ENCODE measurements at regions not wholly inside any gene's neighbourhood (a gene's known extent, or its start where the extent isn't known, plus 50 kb on each side); places are given as distances from the start of the nearest gene placed in this dataset.

DNA sequence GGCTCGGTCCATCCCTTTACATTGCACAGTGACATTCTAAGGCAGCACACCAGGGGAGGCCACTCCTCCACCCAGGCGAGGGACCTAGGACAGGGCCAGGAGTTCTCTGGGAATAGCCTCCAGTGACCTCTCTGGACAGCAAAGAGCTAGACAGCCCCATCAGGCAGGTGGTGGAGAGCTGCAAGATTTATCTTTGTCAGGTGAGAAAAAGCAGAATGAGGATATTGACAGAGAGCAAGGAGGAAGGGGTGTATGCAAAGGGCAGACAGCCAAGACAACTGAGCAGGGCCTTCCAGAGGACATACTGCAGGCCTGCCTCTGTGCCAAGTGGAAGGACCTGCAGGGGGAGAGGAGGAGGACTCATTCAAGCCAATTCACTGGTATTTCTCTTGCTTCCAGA lies 112.4 kb upstream of the MAX start:
- Histone ChIP-seq H3K36me3 (ENCODE audit: control insufficient read depth in 4 of 4, insufficient read depth in 3 of 4, low read depth in 1 of 4, low read length in 3 of 4) (no peaks in the 10 kb centered on the region), H3K4me3 (ENCODE audit: low read depth in 1 of 3, low read length in 3 of 3) (no peak overlapping the region), H3K9me3 (ENCODE audit: control insufficient read depth in 4 of 4, low read length in 3 of 4) (no peaks in the 10 kb centered on the region), H3K27me3 (ENCODE audit: control insufficient read depth in 4 of 4, insufficient read depth in 4 of 4, low read length in 3 of 4) (no peaks in the 10 kb centered on the region), H3K27ac (ENCODE audit: low read depth in 1 of 2, low read length in 2 of 2) (no peak overlapping the region), H3K9ac (ENCODE audit: low read depth in 1 of 2, low read length in 2 of 2) (no peak overlapping the region), H3K4me1 (ENCODE audit: control insufficient read depth in 4 of 4, insufficient read depth in 4 of 4, low read length in 3 of 4) (no peaks in the 10 kb centered on the region)
- DNase-seq (ENCODE audit: low spot score): no peak
- TF ChIP-seq, protein P1, sequence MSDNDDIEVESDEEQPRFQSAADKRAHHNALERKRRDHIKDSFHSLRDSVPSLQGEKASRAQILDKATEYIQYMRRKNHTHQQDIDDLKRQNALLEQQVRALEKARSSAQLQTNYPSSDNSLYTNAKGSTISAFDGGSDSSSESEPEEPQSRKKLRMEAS (IDR thresholded peaks at IDR 0.05): no peak
- TF ChIP-seq, protein P2, sequence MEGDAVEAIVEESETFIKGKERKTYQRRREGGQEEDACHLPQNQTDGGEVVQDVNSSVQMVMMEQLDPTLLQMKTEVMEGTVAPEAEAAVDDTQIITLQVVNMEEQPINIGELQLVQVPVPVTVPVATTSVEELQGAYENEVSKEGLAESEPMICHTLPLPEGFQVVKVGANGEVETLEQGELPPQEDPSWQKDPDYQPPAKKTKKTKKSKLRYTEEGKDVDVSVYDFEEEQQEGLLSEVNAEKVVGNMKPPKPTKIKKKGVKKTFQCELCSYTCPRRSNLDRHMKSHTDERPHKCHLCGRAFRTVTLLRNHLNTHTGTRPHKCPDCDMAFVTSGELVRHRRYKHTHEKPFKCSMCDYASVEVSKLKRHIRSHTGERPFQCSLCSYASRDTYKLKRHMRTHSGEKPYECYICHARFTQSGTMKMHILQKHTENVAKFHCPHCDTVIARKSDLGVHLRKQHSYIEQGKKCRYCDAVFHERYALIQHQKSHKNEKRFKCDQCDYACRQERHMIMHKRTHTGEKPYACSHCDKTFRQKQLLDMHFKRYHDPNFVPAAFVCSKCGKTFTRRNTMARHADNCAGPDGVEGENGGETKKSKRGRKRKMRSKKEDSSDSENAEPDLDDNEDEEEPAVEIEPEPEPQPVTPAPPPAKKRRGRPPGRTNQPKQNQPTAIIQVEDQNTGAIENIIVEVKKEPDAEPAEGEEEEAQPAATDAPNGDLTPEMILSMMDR (IDR thresholded peaks at IDR 0.05; ENCODE audit: low read depth, low read length, missing input control): no peak
- TF ChIP-seq, protein P3, sequence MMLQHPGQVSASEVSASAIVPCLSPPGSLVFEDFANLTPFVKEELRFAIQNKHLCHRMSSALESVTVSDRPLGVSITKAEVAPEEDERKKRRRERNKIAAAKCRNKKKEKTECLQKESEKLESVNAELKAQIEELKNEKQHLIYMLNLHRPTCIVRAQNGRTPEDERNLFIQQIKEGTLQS (IDR thresholded peaks at IDR 0.05): no peak
- TF ChIP-seq, protein P4, sequence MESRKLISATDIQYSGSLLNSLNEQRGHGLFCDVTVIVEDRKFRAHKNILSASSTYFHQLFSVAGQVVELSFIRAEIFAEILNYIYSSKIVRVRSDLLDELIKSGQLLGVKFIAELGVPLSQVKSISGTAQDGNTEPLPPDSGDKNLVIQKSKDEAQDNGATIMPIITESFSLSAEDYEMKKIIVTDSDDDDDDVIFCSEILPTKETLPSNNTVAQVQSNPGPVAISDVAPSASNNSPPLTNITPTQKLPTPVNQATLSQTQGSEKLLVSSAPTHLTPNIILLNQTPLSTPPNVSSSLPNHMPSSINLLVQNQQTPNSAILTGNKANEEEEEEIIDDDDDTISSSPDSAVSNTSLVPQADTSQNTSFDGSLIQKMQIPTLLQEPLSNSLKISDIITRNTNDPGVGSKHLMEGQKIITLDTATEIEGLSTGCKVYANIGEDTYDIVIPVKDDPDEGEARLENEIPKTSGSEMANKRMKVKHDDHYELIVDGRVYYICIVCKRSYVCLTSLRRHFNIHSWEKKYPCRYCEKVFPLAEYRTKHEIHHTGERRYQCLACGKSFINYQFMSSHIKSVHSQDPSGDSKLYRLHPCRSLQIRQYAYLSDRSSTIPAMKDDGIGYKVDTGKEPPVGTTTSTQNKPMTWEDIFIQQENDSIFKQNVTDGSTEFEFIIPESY (IDR thresholded peaks at IDR 0.05): no peak
- no peak for TF ChIP-seq JUND (IDR thresholded peaks at IDR 0.05)
- WGBS: 72% methylated on average over 2 of the region's 2 CpGs

DNA sequence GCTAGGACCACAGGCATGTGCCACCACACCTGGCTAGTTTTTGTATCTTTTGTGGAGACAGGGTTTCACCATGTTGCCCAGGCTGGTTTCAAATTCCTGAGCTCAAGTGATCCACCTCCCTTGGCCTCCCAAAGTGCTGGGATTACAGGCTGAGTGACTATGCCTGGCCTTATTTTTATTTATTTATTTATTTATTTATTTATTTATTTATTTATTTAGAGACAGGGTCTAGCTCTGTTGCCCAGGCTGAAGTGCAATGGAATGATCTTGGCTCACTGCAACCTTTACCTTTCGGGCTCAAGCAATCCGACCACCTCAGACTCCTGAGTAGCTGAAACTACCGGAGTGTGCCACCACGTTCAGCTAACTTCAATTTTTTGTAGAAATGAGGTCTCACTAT lies 117.0 kb upstream of the MAX start:
- no peak for DNase-seq (ENCODE audit: low spot score)
- Histone ChIP-seq H3K4me1 (ENCODE audit: control insufficient read depth in 4 of 4, insufficient read depth in 4 of 4, low read length in 3 of 4) (no peaks in the 10 kb centered on the region), H3K27ac (ENCODE audit: low read depth in 1 of 2, low read length in 2 of 2) (no peak overlapping the region), H3K9ac (ENCODE audit: low read depth in 1 of 2, low read length in 2 of 2) (no peak overlapping the region), H3K4me3 (ENCODE audit: low read depth in 1 of 3, low read length in 3 of 3) (no peak overlapping the region), H3K36me3 (ENCODE audit: control insufficient read depth in 4 of 4, insufficient read depth in 3 of 4, low read depth in 1 of 4, low read length in 3 of 4) (no peaks in the 10 kb centered on the region), H3K27me3 (ENCODE audit: control insufficient read depth in 4 of 4, insufficient read depth in 4 of 4, low read length in 3 of 4) (no peaks in the 10 kb centered on the region), H3K9me3 (ENCODE audit: control insufficient read depth in 4 of 4, low read length in 3 of 4) (no peaks in the 10 kb centered on the region)
- TF ChIP-seq RXRA (IDR thresholded peaks at IDR 0.05): no peak
- TF ChIP-seq, protein P4 (IDR thresholded peaks at IDR 0.05): no peak
- TF ChIP-seq NR2F2 (IDR thresholded peaks at IDR 0.05): no peak
- TF ChIP-seq YY1 (IDR thresholded peaks at IDR 0.05): no peak
- no peak for TF ChIP-seq GABPA (IDR thresholded peaks at IDR 0.05 in 1 of 2, conservative IDR thresholded peaks at IDR 0.05 in 1 of 2)
- TF ChIP-seq SP1 (IDR thresholded peaks at IDR 0.05): no peak
- no peak for TF ChIP-seq JUND (IDR thresholded peaks at IDR 0.05)
- TF ChIP-seq FOXA1 (IDR thresholded peaks at IDR 0.05): no peak
- TF ChIP-seq, protein P2 (IDR thresholded peaks at IDR 0.05; ENCODE audit: low read depth, low read length, missing input control): no peak
- TF ChIP-seq FOXA2 (IDR thresholded peaks at IDR 0.05): no peak
- no peak for TF ChIP-seq HNF4A (conservative IDR thresholded peaks at IDR 0.05)
- 96% methylated on average over 4 of the region's 4 CpGs for WGBS
